ENCODE measurements at regions not wholly inside any gene's neighbourhood (a gene's known extent, or its start where the extent isn't known, plus 50 kb on each side); places are given as distances from the start of the nearest gene placed in this dataset.

- TF ChIP-seq CTCF (IDR thresholded peaks at IDR 0.05; ENCODE audit: control extremely low read depth in 1 of 3, insufficient read depth in 1 of 3, low read depth in 1 of 3, low read length in 3 of 3) (no peak), EP300 (IDR thresholded peaks at IDR 0.05; ENCODE audit: borderline replicate concordance in 1 of 2, low read depth in 2 of 2, low read length in 2 of 2) (no peak), JUN (IDR thresholded peaks at IDR 0.05; ENCODE audit: low read depth, low read length) (no peak)
These were observed 241.4 kb downstream of the CSNK1G3 start for GRCh38 chr5:123753180-123753936.

Measured in H1 (cell line).